Prostate gland (tissue), 2 donors: ENCODE measurements at regions not wholly inside any gene's neighbourhood (a gene's known extent, or its start where the extent isn't known, plus 50 kb on each side); places are given as distances from the start of the nearest gene placed in this dataset.
"Not testable (repeated sequence)": the region's sequence is repeated elsewhere in the genome, so short reads cannot be mapped to it uniquely, and the experiment has no call there.

Source experiments
- DNase-seq: peaks from one replicate; pipeline ENCODE4 v3.0.0-alpha.2; 2019; ENCODE audit warnings: low spot score
- H3K27ac ChIP-seq, 2 donors: fragments of 200-600 bp; sonication (generic); 2 replicates each; pipeline ENCODE4 v1.5.1; 2017 to 2019
- H3K27me3 ChIP-seq: fragments of 200-600 bp; sonication (generic); replicated peaks from 2 replicates; pipeline ENCODE4 v1.5.1; 2019; ENCODE audit not compliant: insufficient read depth
- H3K36me3 ChIP-seq, 2 donors: fragments of 200-600 bp; sonication (generic); 1 replicate in 1 of 2; 2 replicates in 1 of 2; pipeline versions ENCODE4 v1.5.1 to v1.8.1; 2017 to 2019
- H3K4me1 ChIP-seq: fragments of 200-600 bp; sonication (generic); replicated peaks from 2 replicates; pipeline ENCODE4 v1.5.1; 2019
- H3K4me3 ChIP-seq, 2 donors: fragments of 200-600 bp; sonication (generic); 2 replicates each; pipeline ENCODE4 v1.5.1; 2017 to 2019
- H3K9me3 ChIP-seq: fragments of 200-600 bp; sonication (generic); 2 replicates; pipeline ENCODE4 v1.5.1; 2017
- POLR2A ChIP-seq: fragments of 450-650 bp; IDR thresholded peaks from one replicate; pipeline ENCODE4 v1.6.1; 2016; ENCODE audit warnings: antibody characterized with exemption, mild to moderate bottlenecking
- POLR2AphosphoS5 ChIP-seq: sonication (generic); formaldehyde crosslinking; IDR thresholded peaks from one replicate; pipeline ENCODE4 v1.6.1; 2017; ENCODE audit warnings: antibody characterized with exemption
- WGBS: methylation state at CpG from one replicate; pipeline ENCODE4 v1.1.5; 2018; 5-methylcytosine and 5-hydroxymethylcytosine counted together
- intact Hi-C: fragments of 100-400 bp; cut with DNase I; formaldehyde crosslinking; loops from one replicate; pipeline ENCODE4 v1.14.2; 2022
- TF ChIP-seq, protein P1 (sequence below), 4 experiments: fragments of 200-600 bp in 2 of 4; fragments of 450-650 bp in 2 of 4; sonication (generic) in 2 of 4; IDR thresholded peaks; 1 replicate in 3 of 4; 2 replicates in 1 of 4; pipeline ENCODE4 v1.5.1; 2016 to 2019; ENCODE audit warnings: antibody characterized with exemption in 4 of 4, mild to moderate bottlenecking in 2 of 4, moderate library complexity in 2 of 4

DNA sequence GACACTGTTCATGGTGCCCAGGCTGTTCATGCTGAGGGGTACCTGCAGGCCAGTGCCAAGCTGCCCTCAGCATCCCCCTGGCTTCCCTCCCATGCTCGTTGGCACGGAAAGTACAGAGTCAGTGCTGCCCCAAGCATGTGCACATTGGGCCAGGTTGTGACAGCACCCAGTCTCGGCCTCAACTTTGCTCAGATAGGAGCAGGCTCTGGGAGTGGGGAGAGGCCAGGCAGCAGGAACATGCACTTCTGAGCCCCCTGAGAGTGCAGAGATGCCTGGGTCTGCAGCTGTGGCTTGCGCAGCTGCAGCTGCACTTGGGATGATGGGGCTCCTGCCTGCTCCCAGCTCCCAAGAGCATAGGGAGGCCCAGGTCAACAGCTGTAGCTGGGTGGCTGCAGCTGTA is 966.4 kb upstream of the NCAM2 start:
- intact Hi-C loops: no loop called here
- no peak for DNase-seq
- Histone ChIP-seq H3K27me3 (no peaks in the 10 kb centered on the region), H3K4me1 (no peaks in the 10 kb centered on the region), H3K27ac (no peak overlapping the region), H3K4me3 (no peak overlapping the region), H3K36me3 (no peaks in the 10 kb centered on the region), H3K9me3 (no peaks in the 10 kb centered on the region)
- WGBS: 100% methylated on average over 2 of the region's 4 CpGs
- TF ChIP-seq POLR2A: no peak
- TF ChIP-seq, protein P1, sequence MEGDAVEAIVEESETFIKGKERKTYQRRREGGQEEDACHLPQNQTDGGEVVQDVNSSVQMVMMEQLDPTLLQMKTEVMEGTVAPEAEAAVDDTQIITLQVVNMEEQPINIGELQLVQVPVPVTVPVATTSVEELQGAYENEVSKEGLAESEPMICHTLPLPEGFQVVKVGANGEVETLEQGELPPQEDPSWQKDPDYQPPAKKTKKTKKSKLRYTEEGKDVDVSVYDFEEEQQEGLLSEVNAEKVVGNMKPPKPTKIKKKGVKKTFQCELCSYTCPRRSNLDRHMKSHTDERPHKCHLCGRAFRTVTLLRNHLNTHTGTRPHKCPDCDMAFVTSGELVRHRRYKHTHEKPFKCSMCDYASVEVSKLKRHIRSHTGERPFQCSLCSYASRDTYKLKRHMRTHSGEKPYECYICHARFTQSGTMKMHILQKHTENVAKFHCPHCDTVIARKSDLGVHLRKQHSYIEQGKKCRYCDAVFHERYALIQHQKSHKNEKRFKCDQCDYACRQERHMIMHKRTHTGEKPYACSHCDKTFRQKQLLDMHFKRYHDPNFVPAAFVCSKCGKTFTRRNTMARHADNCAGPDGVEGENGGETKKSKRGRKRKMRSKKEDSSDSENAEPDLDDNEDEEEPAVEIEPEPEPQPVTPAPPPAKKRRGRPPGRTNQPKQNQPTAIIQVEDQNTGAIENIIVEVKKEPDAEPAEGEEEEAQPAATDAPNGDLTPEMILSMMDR (IDR thresholded peaks at IDR 0.05): no peak
- no peak for TF ChIP-seq POLR2AphosphoS5

DNA sequence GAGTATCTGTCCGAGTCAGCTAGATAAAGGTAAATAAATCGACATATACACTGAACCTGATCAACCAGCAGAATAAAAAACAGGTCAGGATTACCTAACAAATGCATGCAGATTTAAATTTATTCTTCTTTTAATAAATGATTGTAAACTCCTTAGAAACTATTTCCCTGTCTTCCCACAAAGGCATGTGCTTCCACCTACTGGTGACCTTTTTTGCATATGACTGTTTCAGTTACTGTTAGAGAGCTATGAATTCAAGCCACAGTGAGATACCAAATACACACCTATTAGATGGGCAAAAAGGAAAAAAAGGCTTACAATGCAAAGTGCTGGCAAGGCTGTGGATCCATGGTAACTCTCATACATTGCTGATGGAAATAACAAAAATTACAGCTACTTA is 957.4 kb upstream of the NCAM2 start:
- TF ChIP-seq POLR2A (no peak), POLR2AphosphoS5 (no peak)
- TF ChIP-seq, protein P1 (IDR thresholded peaks at IDR 0.05): no peak
- 80% methylated on average over 2 of the region's 2 CpGs for WGBS
- intact Hi-C loops: no loop called here

DNA sequence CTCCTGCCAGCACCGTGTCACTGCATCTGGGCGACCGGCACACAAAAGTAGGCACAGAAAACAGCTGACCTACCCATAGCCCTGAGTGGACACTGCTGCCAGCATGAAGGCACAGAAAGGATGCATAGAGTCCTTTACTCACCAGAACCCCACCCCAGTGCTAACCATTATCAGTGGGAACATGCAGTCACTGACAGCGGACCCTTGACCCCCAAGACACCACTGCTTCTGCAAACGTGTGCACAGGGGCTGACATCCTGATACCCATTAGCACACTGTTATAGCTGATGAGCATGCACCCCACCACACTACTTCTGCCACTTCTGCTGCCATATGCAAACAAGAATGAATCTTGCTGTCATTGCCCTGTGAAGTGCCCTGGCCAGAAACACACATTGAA is 953.0 kb upstream of the NCAM2 start:
- no peaks in the 10 kb centered on the region for H3K9me3 ChIP-seq
- 86% methylated on average over 5 of the region's 5 CpGs for WGBS
- H3K27me3 ChIP-seq: no peaks in the 10 kb centered on the region
- TF ChIP-seq, protein P1 (IDR thresholded peaks at IDR 0.05): no peak
- TF ChIP-seq POLR2A (no peak), POLR2AphosphoS5 (no peak)
- intact Hi-C loops: no loop called here
- H3K27ac ChIP-seq: no peak overlapping the region
- no peaks in the 10 kb centered on the region for H3K4me1 ChIP-seq
- no peaks in the 10 kb centered on the region for H3K36me3 ChIP-seq
- H3K4me3 ChIP-seq: no peak overlapping the region
- DNase-seq: no peak

More for the DNA sequence above, 957.4 kb upstream of the NCAM2 start:
- no peaks in the 10 kb centered on the region for H3K9me3 ChIP-seq
- no peak for DNase-seq
- H3K27me3 ChIP-seq: no peaks in the 10 kb centered on the region
- H3K4me3 ChIP-seq: no peak overlapping the region
- no peak overlapping the region for H3K27ac ChIP-seq
- no peaks in the 10 kb centered on the region for H3K36me3 ChIP-seq
- H3K4me1 ChIP-seq: no peaks in the 10 kb centered on the region

DNA sequence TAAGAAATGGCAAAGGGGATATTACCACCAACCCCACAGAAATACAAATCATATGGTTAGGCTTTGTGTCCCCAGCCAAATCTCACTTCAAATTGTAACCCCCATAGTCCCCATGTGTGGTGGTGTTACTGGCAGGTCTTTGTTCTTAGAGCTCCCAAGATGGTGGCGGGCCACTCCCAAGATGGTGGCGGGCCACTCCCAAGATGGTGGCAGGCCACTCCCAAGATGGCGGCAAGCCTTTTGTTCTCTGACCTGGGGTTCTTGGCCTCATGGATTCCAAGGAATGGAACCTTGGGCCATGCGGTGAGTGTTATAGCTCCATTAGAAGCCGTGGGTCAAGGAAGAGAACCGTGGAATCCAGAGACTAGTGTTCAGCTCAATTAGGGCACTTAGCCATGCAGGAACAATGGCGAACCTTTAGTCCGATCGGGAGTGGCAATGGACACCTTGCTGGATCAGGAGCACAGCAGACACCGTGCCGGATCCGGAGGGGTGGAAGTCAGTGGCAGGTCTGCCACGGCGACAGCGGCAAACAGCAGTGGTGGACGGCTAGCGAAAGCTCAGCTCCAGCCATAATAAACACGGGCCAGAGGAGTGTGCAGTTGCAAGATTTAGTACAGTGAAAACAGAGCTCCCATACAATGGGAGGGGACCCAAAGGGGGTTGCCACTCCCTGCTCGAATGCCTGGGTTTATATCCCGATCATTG is 949.9 kb upstream of the NCAM2 start:
- WGBS: 95% methylated on average over 20 of the region's 20 CpGs
- H3K27ac ChIP-seq, DNase-seq, intact Hi-C loops, H3K4me1 ChIP-seq, H3K36me3 ChIP-seq, H3K4me3 ChIP-seq, H3K27me3 ChIP-seq, H3K9me3 ChIP-seq: not testable (repeated sequence)

DNA sequence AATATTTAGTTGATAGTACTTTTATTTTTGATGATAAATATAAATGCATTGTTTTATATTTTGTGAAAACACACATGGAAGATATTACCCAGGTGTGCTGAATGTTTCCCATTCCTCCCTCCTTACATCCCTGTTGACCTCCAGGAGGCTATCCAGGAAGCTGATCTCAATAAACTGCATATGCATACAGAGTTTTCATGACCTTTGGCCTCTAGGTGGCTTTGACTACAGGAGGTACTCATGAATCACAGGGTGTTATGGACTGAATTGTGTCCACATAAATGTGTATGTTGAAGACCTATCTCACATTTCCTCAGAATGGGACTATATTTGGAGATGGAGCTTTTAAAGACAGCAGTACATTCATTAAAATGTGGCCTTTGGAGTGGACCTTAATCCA is 914.9 kb upstream of the NCAM2 start:
- Histone ChIP-seq H3K4me3 (no peak overlapping the region), H3K4me1 (no peaks in the 10 kb centered on the region), H3K9me3 (no peaks in the 10 kb centered on the region), H3K36me3 (no peaks in the 10 kb centered on the region), H3K27ac (no peak overlapping the region), H3K27me3 (no peaks in the 10 kb centered on the region)
- TF ChIP-seq POLR2AphosphoS5 (no peak), POLR2A (no peak)
- TF ChIP-seq, protein P1 (IDR thresholded peaks at IDR 0.05): no peak
- intact Hi-C loops: no loop called here
- DNase-seq: no peak
